ENCODE measurements at regions not wholly inside any gene's neighbourhood (a gene's known extent, or its start where the extent isn't known, plus 50 kb on each side); places are given as distances from the start of the nearest gene placed in this dataset.

DNA sequence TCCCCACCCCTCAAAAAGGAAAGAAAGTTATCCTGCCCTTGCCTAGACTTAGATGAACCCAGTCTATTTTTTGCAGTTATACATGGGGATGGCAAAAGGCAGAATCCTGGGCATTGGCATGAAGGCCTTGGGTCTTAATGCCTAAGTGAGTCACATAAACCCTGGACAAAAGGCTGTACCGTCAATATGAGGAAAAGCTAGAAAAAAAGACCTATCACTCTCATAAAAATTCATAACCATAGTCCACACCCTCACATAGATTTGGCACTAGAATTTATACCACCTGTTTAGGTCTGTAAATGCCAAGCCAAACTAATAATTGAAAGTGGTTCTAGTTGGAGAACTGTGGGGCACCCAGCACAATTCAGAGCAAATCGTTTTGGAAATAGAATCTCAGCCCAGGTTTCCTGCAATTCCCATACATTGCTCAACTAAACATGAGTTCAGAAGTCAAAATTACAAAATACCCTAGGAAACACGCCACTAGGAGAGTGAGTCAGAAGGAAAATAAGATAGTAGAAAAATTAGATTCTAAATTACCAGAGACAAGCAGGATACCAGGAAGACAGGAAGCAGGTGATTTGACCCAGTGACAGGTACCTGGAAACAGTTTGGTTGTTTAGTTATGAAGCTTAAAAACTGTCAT, 70.4 kb upstream of the FUCA2 start:
- no peaks in the 10 kb centered on the region for H3K36me3 Mint-ChIP-seq (ENCODE audit: low read depth)
- intact Hi-C loops (cut with DNase I, micrococcal nuclease): no loop called here
- H3K27me3 Mint-ChIP-seq: no peaks in the 10 kb centered on the region
- Histone ChIP-seq H3K4me3 (ENCODE audit: low read length) (no peak overlapping the region), H3K27me3 (ENCODE audit: control insufficient read depth in 1 of 2, insufficient read depth in 2 of 2, low read length in 2 of 2) (no peaks in the 10 kb centered on the region), H3K27ac (ENCODE audit: low read depth in 1 of 2, low read length in 2 of 2) (no peak overlapping the region), H3K9me3 (ENCODE audit: control insufficient read depth in 1 of 2, insufficient read depth in 1 of 2, low read length in 2 of 2) (no peaks in the 10 kb centered on the region), H3K36me3 (ENCODE audit: insufficient read depth, low read length) (no peaks in the 10 kb centered on the region), H3K4me1 (ENCODE audit: insufficient read depth, low read length) (peaks cover 5% of the 10 kb centered on the region)
- ATAC-seq (ENCODE audit: poor library complexity): no peak
- DNase-seq: no peak
- CTCF ChIA-PET: interaction anchor here (0.6 kb wide), 1 partner anchor 358 kb away, joined by 3 read pairs; no protein-coding TSS in a partner anchor
- no peak overlapping the region for H3K4me3 Mint-ChIP-seq
- TF ChIP-seq, protein P1, sequence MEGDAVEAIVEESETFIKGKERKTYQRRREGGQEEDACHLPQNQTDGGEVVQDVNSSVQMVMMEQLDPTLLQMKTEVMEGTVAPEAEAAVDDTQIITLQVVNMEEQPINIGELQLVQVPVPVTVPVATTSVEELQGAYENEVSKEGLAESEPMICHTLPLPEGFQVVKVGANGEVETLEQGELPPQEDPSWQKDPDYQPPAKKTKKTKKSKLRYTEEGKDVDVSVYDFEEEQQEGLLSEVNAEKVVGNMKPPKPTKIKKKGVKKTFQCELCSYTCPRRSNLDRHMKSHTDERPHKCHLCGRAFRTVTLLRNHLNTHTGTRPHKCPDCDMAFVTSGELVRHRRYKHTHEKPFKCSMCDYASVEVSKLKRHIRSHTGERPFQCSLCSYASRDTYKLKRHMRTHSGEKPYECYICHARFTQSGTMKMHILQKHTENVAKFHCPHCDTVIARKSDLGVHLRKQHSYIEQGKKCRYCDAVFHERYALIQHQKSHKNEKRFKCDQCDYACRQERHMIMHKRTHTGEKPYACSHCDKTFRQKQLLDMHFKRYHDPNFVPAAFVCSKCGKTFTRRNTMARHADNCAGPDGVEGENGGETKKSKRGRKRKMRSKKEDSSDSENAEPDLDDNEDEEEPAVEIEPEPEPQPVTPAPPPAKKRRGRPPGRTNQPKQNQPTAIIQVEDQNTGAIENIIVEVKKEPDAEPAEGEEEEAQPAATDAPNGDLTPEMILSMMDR (IDR thresholded peaks at IDR 0.05): no peak
- no peak overlapping the region for H3K27ac Mint-ChIP-seq
- POLR2A ChIA-PET: no interaction called here
- peaks cover 9% of the 10 kb centered on the region for H3K4me1 Mint-ChIP-seq (ENCODE audit: low read depth)
- H3K9me3 Mint-ChIP-seq: no peaks in the 10 kb centered on the region

DNA sequence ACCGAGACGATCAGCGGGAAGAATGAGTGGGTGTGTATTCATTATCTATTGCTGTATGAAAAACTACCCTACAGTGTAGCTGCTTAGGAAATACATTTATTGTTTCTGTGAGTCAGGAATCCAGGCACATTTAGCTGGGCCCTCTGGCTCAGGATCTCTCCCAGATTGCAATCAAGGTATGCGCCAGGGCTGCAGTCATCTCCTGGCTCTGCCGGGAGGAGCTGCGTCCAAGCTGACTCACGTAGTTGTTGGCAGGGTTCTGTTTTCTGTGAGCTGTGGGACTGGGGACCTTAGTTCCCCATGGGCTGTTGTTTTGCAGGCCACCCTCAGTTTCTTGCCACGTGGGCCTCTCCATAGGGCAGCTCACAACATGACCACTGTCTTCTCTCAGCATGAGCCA, 68.2 kb upstream of the FUCA2 start:
- ATAC-seq (ENCODE audit: poor library complexity) (no peak), DNase-seq (no peak)
- Mint-ChIP-seq H3K4me3 (no peak overlapping the region), H3K27ac (no peak overlapping the region), H3K9me3 (no peaks in the 10 kb centered on the region), H3K36me3 (ENCODE audit: low read depth) (no peaks in the 10 kb centered on the region), H3K27me3 (no peaks in the 10 kb centered on the region), H3K4me1 (ENCODE audit: low read depth) (peaks cover 9% of the 10 kb centered on the region)
- ChIA-PET POLR2A (no interaction called here), CTCF (interaction anchor here (0.5 kb wide), 1 partner anchor 902 kb away, joined by 3 read pairs; no protein-coding TSS in a partner anchor)
- no peaks in the 10 kb centered on the region for H3K36me3 ChIP-seq (ENCODE audit: insufficient read depth, low read length)
- no peaks in the 10 kb centered on the region for H3K9me3 ChIP-seq (ENCODE audit: control insufficient read depth in 1 of 2, insufficient read depth in 1 of 2, low read length in 2 of 2)
- no peaks in the 10 kb centered on the region for H3K27me3 ChIP-seq (ENCODE audit: control insufficient read depth in 1 of 2, insufficient read depth in 2 of 2, low read length in 2 of 2)
- no peak overlapping the region for H3K4me3 ChIP-seq (ENCODE audit: low read length)
- no peak overlapping the region for H3K27ac ChIP-seq (ENCODE audit: low read depth in 1 of 2, low read length in 2 of 2)
- H3K4me1 ChIP-seq (ENCODE audit: insufficient read depth, low read length): peaks cover 5% of the 10 kb centered on the region
- intact Hi-C loops (cut with DNase I, micrococcal nuclease): loop anchor here (5.0 to 10.0 kb wide), 5 partner anchors 263 to 1445 kb away; partner anchors contain the start of genes SF3B5 (in 2 of the 2) and LTV1 (in 1 of the 2)
- TF ChIP-seq, protein P1 (IDR thresholded peaks at IDR 0.05): no peak

GRCh38 chr6:143578054-143578453, 66.5 kb upstream of the FUCA2 start:
- TF ChIP-seq, protein P1 (IDR thresholded peaks at IDR 0.05): no peak
- ChIA-PET POLR2A (interaction anchor here (0.6 kb wide), 1 partner anchor 416 kb away, joined by 3 read pairs; no protein-coding TSS in a partner anchor), CTCF (interaction anchor here (0.9 to 1.5 kb wide), 2 partner anchors 283 to 436 kb away, joined by 3 to 5 read pairs; no protein-coding TSS in a partner anchor)
- H3K4me3 ChIP-seq (ENCODE audit: low read length): no peak overlapping the region
- no peak for DNase-seq
- no peak overlapping the region for H3K27ac ChIP-seq (ENCODE audit: low read depth in 1 of 2, low read length in 2 of 2)
- intact Hi-C loops (cut with DNase I, micrococcal nuclease): loop anchor here (5.0 to 10.0 kb wide), 5 partner anchors 264 to 1447 kb away; partner anchors contain the start of genes SF3B5 (in 2 of the 2) and LTV1 (in 1 of the 2)
- no peak for ATAC-seq (ENCODE audit: poor library complexity)
- Mint-ChIP-seq H3K27ac (no peak overlapping the region), H3K9me3 (no peaks in the 10 kb centered on the region), H3K4me1 (ENCODE audit: low read depth) (peaks cover 9% of the 10 kb centered on the region), H3K4me3 (no peak overlapping the region), H3K36me3 (ENCODE audit: low read depth) (no peaks in the 10 kb centered on the region), H3K27me3 (no peaks in the 10 kb centered on the region)
- peaks cover 5% of the 10 kb centered on the region for H3K4me1 ChIP-seq (ENCODE audit: insufficient read depth, low read length)
- peaks cover 0 to 5% of the 10 kb centered on the region in 2 experiments for H3K9me3 ChIP-seq (ENCODE audit: control insufficient read depth in 1 of 2, insufficient read depth in 1 of 2, low read length in 2 of 2)
- H3K27me3 ChIP-seq (ENCODE audit: control insufficient read depth in 1 of 2, insufficient read depth in 2 of 2, low read length in 2 of 2): no peaks in the 10 kb centered on the region
- H3K36me3 ChIP-seq (ENCODE audit: insufficient read depth, low read length): no peaks in the 10 kb centered on the region
